HG02970 (cell line): ENCODE measurements at regions not wholly inside any gene's neighbourhood (a gene's known extent, or its start where the extent isn't known, plus 50 kb on each side); places are given as distances from the start of the nearest gene placed in this dataset.

Experiments
- ATAC-seq: cut with Tn5 transposase; IDR thresholded peaks from one replicate; pipeline ENCODE4 v1.9.1; 2021; ENCODE audit warnings: mild to moderate bottlenecking, moderate library complexity, moderate number of reproducible peaks; ENCODE audit not compliant: unreplicated experiment, low FRiP score

GRCh38 chr4:187789078-187789477 is 206.5 kb upstream of the ZFP42 start:
- no peak for ATAC-seq

- no peak for ATAC-seq
Measured at GRCh38 chr4:187795737-187796136, 199.8 kb upstream of the ZFP42 start.

- no peak for ATAC-seq
Measured at GRCh38 chr4:187798385-187798784, 197.2 kb upstream of the ZFP42 start.

GRCh38 chr4:187799735-187800134 is 195.8 kb upstream of the ZFP42 start:
- no peak for ATAC-seq

GRCh38 chr4:187811591-187811990 is 184.0 kb upstream of the ZFP42 start:
- ATAC-seq: no peak

GRCh38 chr4:187814737-187815465 is 180.7 kb upstream of the ZFP42 start:
- no peak for ATAC-seq

- ATAC-seq: no peak
Measured at GRCh38 chr4:187826725-187827124, 168.8 kb upstream of the ZFP42 start.

- no peak for ATAC-seq
Measured at GRCh38 chr4:187827631-187828030, 167.9 kb upstream of the ZFP42 start.

- ATAC-seq: no peak
Measured at GRCh38 chr4:187839765-187840164, 155.8 kb upstream of the ZFP42 start.

- no peak for ATAC-seq
Measured at GRCh38 chr4:187840814-187841213, 154.8 kb upstream of the ZFP42 start.

- no peak for ATAC-seq
Measured at GRCh38 chr4:187849556-187850225, 145.9 kb upstream of the ZFP42 start.

- no peak for ATAC-seq
Measured at GRCh38 chr4:187865914-187866313, 129.7 kb upstream of the ZFP42 start.

- no peak for ATAC-seq
Measured at GRCh38 chr4:187883049-187883448, 112.5 kb upstream of the ZFP42 start.

- no peak for ATAC-seq
Measured at GRCh38 chr4:187883836-187884475, 111.6 kb upstream of the ZFP42 start.

- no peak for ATAC-seq
Measured at GRCh38 chr4:187887906-187888305, 107.7 kb upstream of the ZFP42 start.

- ATAC-seq: no peak
Measured at GRCh38 chr4:187889651-187890050, 105.9 kb upstream of the ZFP42 start.

- ATAC-seq: no peak
Measured at GRCh38 chr4:187893418-187893817, 102.2 kb upstream of the ZFP42 start.

- no peak for ATAC-seq
Measured at GRCh38 chr4:187903106-187903505, 92.5 kb upstream of the ZFP42 start.

- ATAC-seq: no peak
Measured at GRCh38 chr4:187903700-187904099, 91.9 kb upstream of the ZFP42 start.

GRCh38 chr4:187908079-187908561 is 87.5 kb upstream of the ZFP42 start:
- ATAC-seq: no peak

GRCh38 chr4:187908731-187909130 is 86.8 kb upstream of the ZFP42 start:
- no peak for ATAC-seq
